Endodermal cell (in vitro differentiated cells): ENCODE measurements at regions not wholly inside any gene's neighbourhood (a gene's known extent, or its start where the extent isn't known, plus 50 kb on each side); places are given as distances from the start of the nearest gene placed in this dataset.

ENCODE experiments used
- DNase-seq: peaks from one replicate; pipeline ENCODE4 v3.0.0-alpha.2; 2017
- H3K27ac ChIP-seq: 2 replicates; pipeline ENCODE4 v1.5.1; 2013; ENCODE audit warnings: mild to moderate bottlenecking, low read depth, low read length, moderate library complexity
- H3K27me3 ChIP-seq: 2 replicates; pipeline ENCODE4 v1.6.1; 2013; ENCODE audit warnings: mild to moderate bottlenecking, low read length, moderate library complexity; ENCODE audit not compliant: insufficient read depth, control insufficient read depth, poor library complexity, severe bottlenecking
- H3K36me3 ChIP-seq: 2 replicates; pipeline ENCODE4 v1.7.0; 2013; ENCODE audit warnings: mild to moderate bottlenecking, low read length, moderate library complexity; ENCODE audit not compliant: control insufficient read depth, insufficient read depth
- H3K4me1 ChIP-seq: one replicate; pipeline ENCODE4 v1.7.0; 2013; ENCODE audit warnings: low read length; ENCODE audit not compliant: control insufficient read depth, insufficient read depth
- H3K4me3 ChIP-seq: 2 replicates; pipeline ENCODE4 v1.5.1; 2013; ENCODE audit warnings: mild to moderate bottlenecking, low read length, moderate library complexity
- H3K9ac ChIP-seq: 2 replicates; pipeline ENCODE4 v1.6.1; 2013; ENCODE audit warnings: mild to moderate bottlenecking, low read length, moderate library complexity; ENCODE audit not compliant: poor library complexity, severe bottlenecking; ENCODE audit errors: extremely low read depth
- H3K9me3 ChIP-seq: 2 replicates; pipeline ENCODE4 v1.6.1; 2013; ENCODE audit warnings: mild to moderate bottlenecking, low read length, moderate library complexity; ENCODE audit not compliant: control insufficient read depth
- H3K27ac Mint-ChIP-seq: 2 replicates; pipeline ENCODE4 v1.8.0; 2020; ENCODE audit warnings: mixed read lengths
- H3K27me3 Mint-ChIP-seq: 2 replicates; pipeline ENCODE4 v1.8.0; 2021; ENCODE audit warnings: mild to moderate bottlenecking, mixed read lengths; ENCODE audit not compliant: insufficient read depth
- H3K36me3 Mint-ChIP-seq: 2 replicates; pipeline ENCODE4 v1.8.0; 2020; ENCODE audit warnings: low read depth, mixed read lengths
- H3K4me1 Mint-ChIP-seq: 2 replicates; pipeline ENCODE4 v1.8.0; 2020; ENCODE audit warnings: mixed read lengths
- H3K4me3 Mint-ChIP-seq: 2 replicates; pipeline ENCODE4 v1.8.0; 2020; ENCODE audit warnings: mild to moderate bottlenecking, moderate library complexity, mixed read lengths
- H3K9me3 Mint-ChIP-seq: 2 replicates; pipeline ENCODE4 v1.8.0; 2020; ENCODE audit warnings: mild to moderate bottlenecking, mixed read lengths
- WGBS, 2 experiments: methylation state at CpG; one replicate each; pipeline versions ENCODE4 v1.1.5 to v1.1.7; 2013; ENCODE audit warnings: missing lambda C conversion rate in 2 of 2, mixed read lengths in 1 of 2; ENCODE audit not compliant: insufficient coverage in 1 of 2, insufficient read length in 1 of 2; 5-methylcytosine and 5-hydroxymethylcytosine counted together
- TF ChIP-seq, protein P1 (sequence below): fragments of 200-600 bp; sonication (generic); conservative IDR thresholded peaks from 2 replicates; pipeline ENCODE4 v1.5.0; 2021; ENCODE audit warnings: antibody characterized with exemption, mild to moderate bottlenecking

DNA sequence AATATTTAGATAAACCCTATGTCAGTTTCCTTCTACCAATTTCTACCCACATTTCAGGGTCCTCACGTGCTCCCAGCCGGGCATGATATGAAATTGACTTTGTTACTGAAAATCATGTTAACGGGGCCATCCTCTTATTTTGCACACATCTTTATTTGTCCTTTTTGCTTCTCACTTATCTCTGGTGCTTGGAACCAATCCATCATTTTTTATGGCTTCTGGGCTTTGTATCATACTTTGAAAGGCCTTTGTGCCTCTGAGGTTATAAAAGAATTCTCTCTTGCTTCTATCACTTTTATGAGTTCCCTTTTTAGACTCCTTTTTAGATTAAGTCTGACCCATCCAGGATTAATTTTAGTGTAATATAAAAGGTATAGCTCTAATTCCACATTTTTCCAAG is 81.7 kb upstream of the PRNP start:
- Histone ChIP-seq H3K9me3 (no peaks in the 10 kb centered on the region), H3K27ac (no peak overlapping the region), H3K9ac (no peak overlapping the region), H3K36me3 (no peaks in the 10 kb centered on the region), H3K27me3 (peaks cover 7% of the 10 kb centered on the region), H3K4me1 (no peaks in the 10 kb centered on the region), H3K4me3 (no peak overlapping the region)
- Mint-ChIP-seq H3K9me3 (no peaks in the 10 kb centered on the region), H3K36me3 (no peaks in the 10 kb centered on the region), H3K4me3 (no peak overlapping the region), H3K27me3 (peaks cover 4% of the 10 kb centered on the region), H3K27ac (no peak overlapping the region), H3K4me1 (no peaks in the 10 kb centered on the region)
- no peak for DNase-seq
- TF ChIP-seq, protein P1, sequence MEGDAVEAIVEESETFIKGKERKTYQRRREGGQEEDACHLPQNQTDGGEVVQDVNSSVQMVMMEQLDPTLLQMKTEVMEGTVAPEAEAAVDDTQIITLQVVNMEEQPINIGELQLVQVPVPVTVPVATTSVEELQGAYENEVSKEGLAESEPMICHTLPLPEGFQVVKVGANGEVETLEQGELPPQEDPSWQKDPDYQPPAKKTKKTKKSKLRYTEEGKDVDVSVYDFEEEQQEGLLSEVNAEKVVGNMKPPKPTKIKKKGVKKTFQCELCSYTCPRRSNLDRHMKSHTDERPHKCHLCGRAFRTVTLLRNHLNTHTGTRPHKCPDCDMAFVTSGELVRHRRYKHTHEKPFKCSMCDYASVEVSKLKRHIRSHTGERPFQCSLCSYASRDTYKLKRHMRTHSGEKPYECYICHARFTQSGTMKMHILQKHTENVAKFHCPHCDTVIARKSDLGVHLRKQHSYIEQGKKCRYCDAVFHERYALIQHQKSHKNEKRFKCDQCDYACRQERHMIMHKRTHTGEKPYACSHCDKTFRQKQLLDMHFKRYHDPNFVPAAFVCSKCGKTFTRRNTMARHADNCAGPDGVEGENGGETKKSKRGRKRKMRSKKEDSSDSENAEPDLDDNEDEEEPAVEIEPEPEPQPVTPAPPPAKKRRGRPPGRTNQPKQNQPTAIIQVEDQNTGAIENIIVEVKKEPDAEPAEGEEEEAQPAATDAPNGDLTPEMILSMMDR, result no peak
- 92 to 96% methylated on average over 3 of the region's 3 CpGs for WGBS, 2 experiments

DNA sequence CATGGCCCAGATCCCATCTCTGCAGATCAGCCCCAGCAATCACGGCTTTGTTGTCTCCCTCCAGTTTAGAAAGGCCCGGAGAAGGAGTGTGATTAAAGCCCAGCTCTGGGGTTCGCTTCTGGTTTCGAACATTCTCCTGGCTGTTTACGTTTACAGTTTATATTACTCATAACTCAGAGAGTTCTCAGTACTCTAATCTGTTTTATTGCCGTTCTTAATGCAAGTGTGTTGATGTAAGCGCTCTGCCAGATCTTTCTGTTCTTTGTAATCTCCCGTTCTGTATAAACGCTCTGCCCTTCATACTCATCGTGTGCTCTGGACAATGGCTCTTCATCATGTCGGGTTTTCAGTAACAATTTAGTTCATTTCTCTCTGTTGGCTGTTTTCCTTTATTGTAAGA is 82.5 kb upstream of the PRNP start:
- H3K4me1 Mint-ChIP-seq, result no peaks in the 10 kb centered on the region
- TF ChIP-seq, protein P1, result no peak
- no peaks in the 10 kb centered on the region for H3K9me3 Mint-ChIP-seq
- Histone ChIP-seq H3K27ac (no peak overlapping the region), H3K9me3 (no peaks in the 10 kb centered on the region), H3K9ac (no peak overlapping the region), H3K4me3 (no peak overlapping the region), H3K36me3 (no peaks in the 10 kb centered on the region), H3K27me3 (peaks cover 7% of the 10 kb centered on the region), H3K4me1 (no peaks in the 10 kb centered on the region)
- H3K4me3 Mint-ChIP-seq, result no peak overlapping the region
- H3K27ac Mint-ChIP-seq, result no peak overlapping the region
- no peak for DNase-seq
- H3K27me3 Mint-ChIP-seq, result peaks cover 4% of the 10 kb centered on the region
- WGBS, 2 experiments, result 88 to 93% methylated on average over 11 of the region's 11 CpGs
- H3K36me3 Mint-ChIP-seq, result no peaks in the 10 kb centered on the region

DNA sequence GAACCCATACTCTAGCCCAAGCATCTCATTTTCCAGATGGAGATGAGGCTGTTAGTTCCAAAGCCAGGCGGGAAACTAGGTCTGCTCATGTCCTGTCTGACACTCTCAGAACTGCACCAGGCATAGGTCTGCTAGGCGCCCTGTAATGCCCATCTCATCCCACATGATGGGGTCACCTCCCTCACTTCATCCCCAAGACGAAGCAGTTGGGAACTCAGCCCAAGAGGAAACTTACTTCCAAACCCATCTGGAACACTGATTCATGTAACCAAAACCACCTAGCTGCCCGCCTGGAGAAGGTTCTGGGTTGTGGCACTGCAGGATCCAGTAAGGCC is 84.0 kb upstream of the PRNP start:
- peaks cover 6% of the 10 kb centered on the region for H3K27me3 Mint-ChIP-seq
- no peak overlapping the region for H3K27ac Mint-ChIP-seq
- no peaks in the 10 kb centered on the region for H3K9me3 Mint-ChIP-seq
- Histone ChIP-seq H3K36me3 (no peaks in the 10 kb centered on the region), H3K27me3 (peaks cover 7% of the 10 kb centered on the region), H3K9me3 (no peaks in the 10 kb centered on the region), H3K4me1 (no peaks in the 10 kb centered on the region), H3K9ac (no peak overlapping the region), H3K4me3 (no peak overlapping the region), H3K27ac (no peak overlapping the region)
- WGBS, 2 experiments, result 80 to 96% methylated on average over 3 to 4 of the region's 4 CpGs
- TF ChIP-seq, protein P1, result no peak
- no peak for DNase-seq
- H3K4me1 Mint-ChIP-seq, result no peaks in the 10 kb centered on the region
- no peak overlapping the region for H3K4me3 Mint-ChIP-seq
- no peaks in the 10 kb centered on the region for H3K36me3 Mint-ChIP-seq
